K562 (cell line): ENCODE measurements at regions not wholly inside any gene's neighbourhood (a gene's known extent, or its start where the extent isn't known, plus 50 kb on each side); places are given as distances from the start of the nearest gene placed in this dataset.

ENCODE experiments used
- ARNT ChIP-seq, 2 experiments: fragments of 450-650 bp; IDR thresholded peaks; 2 replicates each; pipeline ENCODE4 v1.6.1; 2016; ENCODE audit warnings: mild to moderate bottlenecking in 1 of 2
- BCOR ChIP-seq: fragments of 450-650 bp; IDR thresholded peaks from 2 replicates; pipeline ENCODE4 v1.6.1; 2016
- BRF1 ChIP-seq: IDR thresholded peaks from 3 replicates; pipeline ENCODE4 v1.6.1; 2011; ENCODE audit warnings: borderline replicate concordance, mild to moderate bottlenecking; ENCODE audit not compliant: insufficient read length; ENCODE audit errors: extremely low read depth
- DPF2 ChIP-seq: fragments of 450-650 bp; IDR thresholded peaks from 2 replicates; pipeline ENCODE4 v1.6.1; 2016
- FOS ChIP-seq: IDR thresholded peaks from 3 replicates; pipeline ENCODE4 v1.6.1; 2011; ENCODE audit not compliant: insufficient read length; ENCODE audit errors: extremely low read depth
- FOXJ2 ChIP-seq: fragments of 200-800 bp; sonication (Bioruptor generic); IDR thresholded peaks from 2 replicates; pipeline ENCODE4 v1.6.1; 2016; ENCODE audit warnings: missing genetic modification characterization, missing compliant biosample characterization
- MYNN ChIP-seq, 2 experiments: sonication (generic); formaldehyde crosslinking in 1 of 2; IDR thresholded peaks; 2 replicates each; pipeline versions ENCODE4 v1.5.0 to v1.6.1; 2016 to 2020; ENCODE audit warnings: antibody characterized with exemption in 1 of 2, missing genetic modification reagents in 1 of 2
- NFIC ChIP-seq: fragments of 450-650 bp; IDR thresholded peaks from 2 replicates; pipeline ENCODE4 v1.6.1; 2017; ENCODE audit warnings: mild to moderate bottlenecking, inconsistent platforms
- RCOR1 ChIP-seq, 2 experiments: IDR thresholded peaks; 2 replicates each; pipeline ENCODE4 v1.6.1; 2012; ENCODE audit warnings: low read depth in 2 of 2, low read length in 2 of 2, borderline replicate concordance in 1 of 2, improper control_type of control experiment in 1 of 2
- SMARCC2 ChIP-seq: fragments of 450-650 bp; IDR thresholded peaks from 2 replicates; pipeline ENCODE4 v1.6.1; 2017; ENCODE audit warnings: antibody characterized with exemption, moderate library complexity, mild to moderate bottlenecking, low read depth
- TF ChIP-seq, protein P1 (sequence below): fragments of 450-650 bp; IDR thresholded peaks from 2 replicates; pipeline ENCODE4 v1.6.1; 2016; ENCODE audit warnings: mild to moderate bottlenecking
- TF ChIP-seq, protein P2 (sequence below): fragments of 150-350 bp; IDR thresholded peaks from 2 replicates; pipeline ENCODE4 v1.6.1; 2014; ENCODE audit warnings: low read depth, mild to moderate bottlenecking, low read length, borderline replicate concordance
- TF ChIP-seq, protein P3 (sequence below): fragments of 250-450 bp; sonication (Bioruptor Pico); IDR thresholded peaks from 2 replicates; pipeline ENCODE4 v1.4.0; 2020; ENCODE audit warnings: mild to moderate bottlenecking
- TF ChIP-seq, protein P4 (sequence below): sonication (generic); formaldehyde crosslinking; IDR thresholded peaks from 2 replicates; pipeline ENCODE4 v1.8.1; 2023; ENCODE audit warnings: mild to moderate bottlenecking, missing genetic modification reagents, moderate library complexity
- TF ChIP-seq, protein P5 (sequence below): sonication (generic); IDR thresholded peaks from 2 replicates; pipeline ENCODE4 v1.6.1; 2016

DNA sequence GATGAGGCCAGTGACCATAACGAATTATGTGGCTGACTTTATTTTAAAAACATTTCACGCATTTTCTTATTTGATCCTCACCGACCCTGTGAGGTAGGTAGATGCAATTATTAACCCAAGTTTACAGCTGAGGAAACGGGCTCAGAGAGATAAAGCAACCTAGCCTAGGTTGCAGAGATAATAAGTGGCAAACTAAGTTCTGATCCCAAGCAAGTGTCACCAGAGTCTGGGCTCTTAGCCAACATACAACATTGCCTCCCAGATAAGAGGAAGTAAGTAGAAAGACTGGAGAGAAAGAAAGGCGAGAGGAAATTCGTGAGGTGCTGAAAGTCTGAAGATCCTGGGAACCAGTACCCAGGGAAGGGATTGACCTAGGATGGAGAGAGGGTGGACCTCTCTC is 77.4 kb upstream of the GPR50 start (continued):
- no peak for TF ChIP-seq MYNN (IDR thresholded peaks at IDR 0.05)
- TF ChIP-seq MYNN (CRISPR knock-in tag; IDR thresholded peaks at IDR 0.05): no peak
- TF ChIP-seq, protein P1, sequence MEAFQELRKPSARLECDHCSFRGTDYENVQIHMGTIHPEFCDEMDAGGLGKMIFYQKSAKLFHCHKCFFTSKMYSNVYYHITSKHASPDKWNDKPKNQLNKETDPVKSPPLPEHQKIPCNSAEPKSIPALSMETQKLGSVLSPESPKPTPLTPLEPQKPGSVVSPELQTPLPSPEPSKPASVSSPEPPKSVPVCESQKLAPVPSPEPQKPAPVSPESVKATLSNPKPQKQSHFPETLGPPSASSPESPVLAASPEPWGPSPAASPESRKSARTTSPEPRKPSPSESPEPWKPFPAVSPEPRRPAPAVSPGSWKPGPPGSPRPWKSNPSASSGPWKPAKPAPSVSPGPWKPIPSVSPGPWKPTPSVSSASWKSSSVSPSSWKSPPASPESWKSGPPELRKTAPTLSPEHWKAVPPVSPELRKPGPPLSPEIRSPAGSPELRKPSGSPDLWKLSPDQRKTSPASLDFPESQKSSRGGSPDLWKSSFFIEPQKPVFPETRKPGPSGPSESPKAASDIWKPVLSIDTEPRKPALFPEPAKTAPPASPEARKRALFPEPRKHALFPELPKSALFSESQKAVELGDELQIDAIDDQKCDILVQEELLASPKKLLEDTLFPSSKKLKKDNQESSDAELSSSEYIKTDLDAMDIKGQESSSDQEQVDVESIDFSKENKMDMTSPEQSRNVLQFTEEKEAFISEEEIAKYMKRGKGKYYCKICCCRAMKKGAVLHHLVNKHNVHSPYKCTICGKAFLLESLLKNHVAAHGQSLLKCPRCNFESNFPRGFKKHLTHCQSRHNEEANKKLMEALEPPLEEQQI: no peak
- 0 out of 2 replicates have a peak, but pooled peaks have one; percentile 20 for TF ChIP-seq BCOR
- no peak for TF ChIP-seq BRF1
- TF ChIP-seq, protein P2, sequence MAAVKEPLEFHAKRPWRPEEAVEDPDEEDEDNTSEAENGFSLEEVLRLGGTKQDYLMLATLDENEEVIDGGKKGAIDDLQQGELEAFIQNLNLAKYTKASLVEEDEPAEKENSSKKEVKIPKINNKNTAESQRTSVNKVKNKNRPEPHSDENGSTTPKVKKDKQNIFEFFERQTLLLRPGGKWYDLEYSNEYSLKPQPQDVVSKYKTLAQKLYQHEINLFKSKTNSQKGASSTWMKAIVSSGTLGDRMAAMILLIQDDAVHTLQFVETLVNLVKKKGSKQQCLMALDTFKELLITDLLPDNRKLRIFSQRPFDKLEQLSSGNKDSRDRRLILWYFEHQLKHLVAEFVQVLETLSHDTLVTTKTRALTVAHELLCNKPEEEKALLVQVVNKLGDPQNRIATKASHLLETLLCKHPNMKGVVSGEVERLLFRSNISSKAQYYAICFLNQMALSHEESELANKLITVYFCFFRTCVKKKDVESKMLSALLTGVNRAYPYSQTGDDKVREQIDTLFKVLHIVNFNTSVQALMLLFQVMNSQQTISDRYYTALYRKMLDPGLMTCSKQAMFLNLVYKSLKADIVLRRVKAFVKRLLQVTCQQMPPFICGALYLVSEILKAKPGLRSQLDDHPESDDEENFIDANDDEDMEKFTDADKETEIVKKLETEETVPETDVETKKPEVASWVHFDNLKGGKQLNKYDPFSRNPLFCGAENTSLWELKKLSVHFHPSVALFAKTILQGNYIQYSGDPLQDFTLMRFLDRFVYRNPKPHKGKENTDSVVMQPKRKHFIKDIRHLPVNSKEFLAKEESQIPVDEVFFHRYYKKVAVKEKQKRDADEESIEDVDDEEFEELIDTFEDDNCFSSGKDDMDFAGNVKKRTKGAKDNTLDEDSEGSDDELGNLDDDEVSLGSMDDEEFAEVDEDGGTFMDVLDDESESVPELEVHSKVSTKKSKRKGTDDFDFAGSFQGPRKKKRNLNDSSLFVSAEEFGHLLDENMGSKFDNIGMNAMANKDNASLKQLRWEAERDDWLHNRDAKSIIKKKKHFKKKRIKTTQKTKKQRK: no peak
- TF ChIP-seq, protein P3, sequence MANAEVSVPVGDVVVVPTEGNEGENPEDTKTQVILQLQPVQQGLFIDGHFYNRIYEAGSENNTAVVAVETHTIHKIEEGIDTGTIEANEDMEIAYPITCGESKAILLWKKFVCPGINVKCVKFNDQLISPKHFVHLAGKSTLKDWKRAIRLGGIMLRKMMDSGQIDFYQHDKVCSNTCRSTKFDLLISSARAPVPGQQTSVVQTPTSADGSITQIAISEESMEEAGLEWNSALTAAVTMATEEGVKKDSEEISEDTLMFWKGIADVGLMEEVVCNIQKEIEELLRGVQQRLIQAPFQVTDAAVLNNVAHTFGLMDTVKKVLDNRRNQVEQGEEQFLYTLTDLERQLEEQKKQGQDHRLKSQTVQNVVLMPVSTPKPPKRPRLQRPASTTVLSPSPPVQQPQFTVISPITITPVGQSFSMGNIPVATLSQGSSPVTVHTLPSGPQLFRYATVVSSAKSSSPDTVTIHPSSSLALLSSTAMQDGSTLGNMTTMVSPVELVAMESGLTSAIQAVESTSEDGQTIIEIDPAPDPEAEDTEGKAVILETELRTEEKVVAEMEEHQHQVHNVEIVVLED: no peak
- peak; percentile 92 for TF ChIP-seq DPF2
- TF ChIP-seq ARNT (IDR thresholded peaks at IDR 0.05): peak; percentile 42 to 57; a peak in 2 of 4 replicates
- no peak for TF ChIP-seq FOS
- TF ChIP-seq, protein P4, sequence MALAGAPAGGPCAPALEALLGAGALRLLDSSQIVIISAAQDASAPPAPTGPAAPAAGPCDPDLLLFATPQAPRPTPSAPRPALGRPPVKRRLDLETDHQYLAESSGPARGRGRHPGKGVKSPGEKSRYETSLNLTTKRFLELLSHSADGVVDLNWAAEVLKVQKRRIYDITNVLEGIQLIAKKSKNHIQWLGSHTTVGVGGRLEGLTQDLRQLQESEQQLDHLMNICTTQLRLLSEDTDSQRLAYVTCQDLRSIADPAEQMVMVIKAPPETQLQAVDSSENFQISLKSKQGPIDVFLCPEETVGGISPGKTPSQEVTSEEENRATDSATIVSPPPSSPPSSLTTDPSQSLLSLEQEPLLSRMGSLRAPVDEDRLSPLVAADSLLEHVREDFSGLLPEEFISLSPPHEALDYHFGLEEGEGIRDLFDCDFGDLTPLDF: no peak
- TF ChIP-seq SMARCC2: peak; percentile 66
- TF ChIP-seq RCOR1 (IDR thresholded peaks at IDR 0.05; ENCODE audit: borderline replicate concordance in 1 of 2, low read depth in 2 of 2, low read length in 2 of 2): peak in 1 of 2 experiments; percentile 68; a peak in 2 of 4 replicates
- TF ChIP-seq FOXJ2 (tag): no peak
- TF ChIP-seq NFIC: peak; percentile 96
- TF ChIP-seq, protein P5, sequence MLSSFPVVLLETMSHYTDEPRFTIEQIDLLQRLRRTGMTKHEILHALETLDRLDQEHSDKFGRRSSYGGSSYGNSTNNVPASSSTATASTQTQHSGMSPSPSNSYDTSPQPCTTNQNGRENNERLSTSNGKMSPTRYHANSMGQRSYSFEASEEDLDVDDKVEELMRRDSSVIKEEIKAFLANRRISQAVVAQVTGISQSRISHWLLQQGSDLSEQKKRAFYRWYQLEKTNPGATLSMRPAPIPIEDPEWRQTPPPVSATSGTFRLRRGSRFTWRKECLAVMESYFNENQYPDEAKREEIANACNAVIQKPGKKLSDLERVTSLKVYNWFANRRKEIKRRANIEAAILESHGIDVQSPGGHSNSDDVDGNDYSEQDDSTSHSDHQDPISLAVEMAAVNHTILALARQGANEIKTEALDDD: peak; percentile 81
